ENCODE measurements at regions not wholly inside any gene's neighbourhood (a gene's known extent, or its start where the extent isn't known, plus 50 kb on each side); places are given as distances from the start of the nearest gene placed in this dataset.

DNA sequence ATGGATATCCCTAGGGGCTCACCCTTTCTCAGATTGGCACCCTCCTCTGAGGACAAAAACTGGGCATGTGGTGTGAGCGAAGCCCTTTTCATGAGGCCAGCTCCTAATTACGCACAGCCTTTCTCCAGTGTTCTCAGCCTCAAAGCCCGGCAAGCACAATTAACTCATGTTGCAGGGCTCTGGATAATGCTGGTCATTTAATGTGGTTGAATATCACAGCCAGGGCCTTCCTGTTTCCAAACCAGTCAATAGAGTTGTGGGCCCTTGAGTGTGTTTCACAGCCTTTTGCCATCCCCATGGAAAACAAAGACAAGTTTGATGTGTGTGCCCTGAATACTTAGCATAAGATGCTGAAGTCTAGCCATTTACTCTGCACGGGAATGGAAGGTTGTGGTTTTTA lies 114.2 kb upstream of the ARHGAP5 start:
- no peak for TF ChIP-seq CTCF (IDR thresholded peaks at IDR 0.05; ENCODE audit: control insufficient read depth, insufficient read depth, low read depth, low read length, missing control alignments)
- no peak overlapping the region for H3K4me3 ChIP-seq (ENCODE audit: control insufficient read depth, low read depth, low read length)
- DNase-seq (ENCODE audit: low read depth) = no peak

- TF ChIP-seq CTCF (IDR thresholded peaks at IDR 0.05; ENCODE audit: control insufficient read depth, insufficient read depth, low read depth, low read length, missing control alignments) = no peak
- H3K4me3 ChIP-seq (ENCODE audit: control insufficient read depth, low read depth, low read length) = no peak overlapping the region
- no peak for DNase-seq (ENCODE audit: low read depth)
These were observed 113.5 kb upstream of the ARHGAP5 start for GRCh38 chr14:31963587-31963986.

DNA sequence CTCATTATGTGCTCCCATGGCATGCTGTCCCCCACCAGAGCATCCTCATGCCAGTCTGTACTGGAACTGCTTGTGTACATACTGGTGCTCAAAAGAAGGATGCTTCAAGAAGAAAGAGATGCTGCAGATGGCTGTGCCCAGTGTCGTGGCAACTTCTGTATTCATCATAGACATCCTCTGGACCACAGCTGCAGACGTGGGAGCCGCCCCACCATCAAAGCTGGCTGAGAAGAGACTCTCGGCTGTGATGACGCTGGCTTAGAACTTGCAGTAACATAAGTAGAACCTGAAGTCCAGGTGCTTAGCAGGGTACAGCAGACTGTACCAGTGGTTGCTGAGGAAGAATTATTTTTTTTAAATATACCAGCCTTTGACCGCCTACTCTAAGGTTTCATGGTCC lies 112.6 kb upstream of the ARHGAP5 start:
- TF ChIP-seq CTCF (IDR thresholded peaks at IDR 0.05; ENCODE audit: control insufficient read depth, insufficient read depth, low read depth, low read length, missing control alignments) = no peak
- no peak overlapping the region for H3K4me3 ChIP-seq (ENCODE audit: control insufficient read depth, low read depth, low read length)
- DNase-seq (ENCODE audit: low read depth) = no peak

GRCh38 chr14:31965071-31965734 lies 111.9 kb upstream of the ARHGAP5 start:
- H3K4me3 ChIP-seq (ENCODE audit: control insufficient read depth, low read depth, low read length) = no peak overlapping the region
- no peak for DNase-seq (ENCODE audit: low read depth)
- no peak for TF ChIP-seq CTCF (IDR thresholded peaks at IDR 0.05; ENCODE audit: control insufficient read depth, insufficient read depth, low read depth, low read length, missing control alignments)

DNA sequence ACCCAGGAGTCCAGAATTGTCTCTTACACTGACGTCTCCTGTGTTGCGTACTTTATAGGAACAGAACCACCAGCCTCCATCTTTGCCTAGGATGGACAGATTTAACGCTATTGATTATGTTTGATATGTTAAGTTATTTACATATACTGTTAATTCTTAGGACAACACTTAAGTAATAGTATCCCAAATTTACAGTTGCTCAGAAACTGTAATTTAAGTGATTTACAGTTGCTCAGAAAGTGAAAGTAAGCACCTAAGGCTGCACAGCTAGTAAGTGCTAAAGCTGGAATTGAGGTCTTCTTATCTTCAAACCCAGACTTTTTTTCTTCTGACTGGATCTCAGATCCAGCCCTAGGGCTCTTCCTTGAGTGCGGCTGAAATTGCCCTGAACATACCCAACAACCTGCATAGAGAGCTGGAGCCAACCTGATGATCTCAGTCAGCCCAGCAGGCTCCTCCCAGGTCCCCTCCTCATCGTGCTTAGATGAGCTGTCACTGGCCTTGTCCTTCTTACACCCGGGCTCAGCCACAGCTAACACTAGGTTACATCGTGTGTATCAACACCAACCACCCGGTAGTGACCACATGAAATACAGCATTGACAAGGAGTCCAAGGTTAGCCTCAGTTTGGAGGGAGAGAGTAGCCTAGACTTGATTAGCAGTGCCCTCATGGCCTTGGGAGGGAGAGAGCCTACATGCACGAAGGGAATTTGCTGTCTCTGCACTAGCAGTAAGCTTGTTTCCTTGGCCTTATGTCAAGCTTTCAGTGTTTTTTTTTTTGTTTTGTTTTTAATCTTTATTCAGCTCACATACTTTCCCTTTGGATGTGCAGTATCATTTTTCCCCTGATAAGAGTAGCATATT lies 111.1 kb upstream of the ARHGAP5 start:
- no peak for DNase-seq (ENCODE audit: low read depth)
- TF ChIP-seq CTCF (IDR thresholded peaks at IDR 0.05; ENCODE audit: control insufficient read depth, insufficient read depth, low read depth, low read length, missing control alignments) = no peak
- no peak overlapping the region for H3K4me3 ChIP-seq (ENCODE audit: control insufficient read depth, low read depth, low read length)

- no peak overlapping the region for H3K4me3 ChIP-seq (ENCODE audit: control insufficient read depth, low read depth, low read length)
- no peak for DNase-seq (ENCODE audit: low read depth)
- no peak for TF ChIP-seq CTCF (IDR thresholded peaks at IDR 0.05; ENCODE audit: control insufficient read depth, insufficient read depth, low read depth, low read length, missing control alignments)
These were observed 110.0 kb upstream of the ARHGAP5 start for GRCh38 chr14:31966896-31967668.

Measured in AG09309 (cell line).